ENCODE measurements at regions not wholly inside any gene's neighbourhood (a gene's known extent, or its start where the extent isn't known, plus 50 kb on each side); places are given as distances from the start of the nearest gene placed in this dataset.
"Not testable (repeated sequence)": the region's sequence is repeated elsewhere in the genome, so short reads cannot be mapped to it uniquely, and the experiment has no call there.

DNA sequence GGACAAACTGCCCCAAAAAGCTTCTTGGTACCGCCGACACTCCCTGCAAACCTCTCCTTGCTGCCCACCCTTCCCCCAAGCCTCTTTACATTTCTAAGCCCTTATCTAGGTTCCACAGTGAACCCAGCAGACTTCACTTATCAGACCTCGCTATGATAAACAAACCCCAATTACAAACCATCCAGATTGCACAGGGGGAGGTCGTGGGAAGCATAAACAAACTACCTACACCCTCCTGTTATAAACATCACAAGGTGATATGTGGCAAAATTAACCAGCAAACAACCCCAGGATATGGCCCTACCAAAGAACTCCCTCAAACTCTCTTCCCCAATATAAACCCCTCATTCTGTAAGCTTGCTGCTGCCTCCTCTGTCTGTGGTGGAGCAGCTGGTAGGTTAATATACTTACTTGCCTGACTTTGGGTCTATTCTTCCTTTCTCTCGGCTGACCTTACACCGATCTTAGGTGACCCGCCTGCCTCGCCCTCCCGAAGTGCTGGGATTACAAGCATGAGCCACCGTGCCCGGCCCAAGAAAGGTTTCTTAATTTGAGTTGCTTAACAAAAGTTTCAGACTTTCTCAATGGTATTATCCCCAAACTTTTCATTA, 66.0 kb upstream of the TENM4 start:
- no peak for DNase-seq

DNA sequence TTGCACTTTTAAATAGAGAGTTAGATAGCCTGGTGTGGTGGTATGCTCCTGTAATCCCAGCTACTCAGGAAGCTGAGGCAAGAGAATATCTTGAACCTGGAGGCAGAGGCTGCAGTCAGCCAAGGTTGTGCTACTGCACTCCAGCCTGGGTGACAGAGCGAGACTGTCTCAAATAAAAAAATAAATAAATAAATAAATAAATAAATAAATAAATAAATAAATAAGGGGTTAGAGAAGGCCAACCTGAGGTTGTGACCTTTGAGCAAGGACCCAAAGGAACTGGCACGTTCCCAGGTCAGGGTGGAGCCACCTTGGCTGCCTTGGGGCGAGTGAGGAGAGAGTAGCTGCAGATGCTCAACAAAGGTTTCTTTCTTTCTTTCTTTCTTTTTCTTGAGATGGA, 65.3 kb upstream of the TENM4 start:
- DNase-seq = no peak

DNA sequence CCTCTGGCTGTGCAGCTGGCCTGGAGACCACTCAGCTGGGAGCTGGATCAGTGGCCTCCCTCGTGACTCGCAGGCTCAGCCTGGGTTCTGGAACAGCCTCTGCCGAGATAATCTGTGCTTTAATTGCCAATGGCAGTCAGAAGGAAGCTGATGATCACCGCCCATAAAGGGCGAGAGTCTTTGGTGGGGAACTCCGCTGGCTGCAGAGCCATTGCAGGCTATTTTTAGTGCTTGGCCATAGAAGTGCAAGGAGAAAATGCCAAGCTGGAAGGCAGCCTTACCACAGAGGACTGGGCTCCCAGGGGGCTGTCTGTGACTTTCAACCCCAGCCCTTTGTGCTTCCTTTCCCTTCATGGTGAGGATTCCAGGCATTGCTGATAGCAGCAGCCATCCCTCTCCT, 62.2 kb upstream of the TENM4 start:
- DNase-seq = no peak

DNA sequence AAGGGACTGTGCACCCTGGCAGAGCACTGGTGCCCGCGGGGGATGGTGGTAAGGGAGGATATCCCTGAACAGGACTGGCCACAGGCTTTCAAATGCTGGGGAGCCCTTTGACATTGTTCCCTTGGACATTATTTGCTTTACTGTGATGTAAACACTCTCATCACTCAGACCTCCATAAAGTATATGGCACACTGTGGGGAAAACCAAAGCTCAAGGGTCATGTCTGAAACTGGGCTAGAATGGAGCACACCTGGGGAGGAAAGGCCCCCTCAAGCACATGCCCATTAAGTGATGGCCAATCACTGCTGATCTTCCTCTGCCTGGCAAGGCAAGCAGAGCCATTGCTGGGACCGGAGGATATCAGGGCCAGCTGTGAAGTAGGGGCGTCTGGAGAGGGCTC, 60.9 kb upstream of the TENM4 start:
- DNase-seq = no peak

DNA sequence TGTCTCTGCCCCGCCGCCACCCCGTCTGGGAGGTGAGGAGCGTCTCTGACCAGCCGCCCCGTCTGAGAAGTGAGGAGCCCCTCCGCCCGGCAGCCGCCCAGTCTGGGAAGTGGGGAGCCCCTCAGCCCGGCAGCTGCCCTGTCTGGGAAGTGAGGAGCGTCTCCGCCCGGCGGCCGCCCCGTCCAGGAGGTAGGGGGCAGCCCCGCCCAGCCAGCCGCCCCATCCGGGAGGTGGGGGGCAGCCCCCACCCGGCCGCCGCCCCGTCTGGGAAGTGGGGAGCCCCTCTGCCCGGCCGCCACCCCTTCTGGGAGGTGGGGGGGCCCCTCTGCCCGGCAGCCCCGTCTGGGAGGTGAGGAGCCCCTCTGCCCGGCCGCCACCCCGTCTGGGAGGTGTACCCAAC, 59.1 kb upstream of the TENM4 start:
- DNase-seq = not testable (repeated sequence)

DNA sequence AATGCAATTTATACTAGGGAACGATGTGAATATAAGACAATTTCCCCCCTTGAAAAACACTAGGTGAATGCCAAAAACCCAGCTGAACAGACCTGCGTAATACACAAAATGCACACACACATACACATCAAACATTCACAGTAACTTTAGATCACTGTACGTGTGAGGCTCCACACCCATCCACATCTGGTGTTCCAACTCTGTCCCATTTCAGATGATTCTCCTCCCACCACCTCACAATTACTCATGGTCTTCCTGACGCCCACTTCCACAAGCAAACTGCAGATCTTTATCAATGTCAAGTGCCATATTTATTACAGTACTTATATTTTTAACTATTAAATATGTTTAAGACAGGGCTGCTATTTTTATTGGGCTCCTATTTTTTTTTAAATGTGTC, 57.8 kb upstream of the TENM4 start:
- no peak for DNase-seq

DNA sequence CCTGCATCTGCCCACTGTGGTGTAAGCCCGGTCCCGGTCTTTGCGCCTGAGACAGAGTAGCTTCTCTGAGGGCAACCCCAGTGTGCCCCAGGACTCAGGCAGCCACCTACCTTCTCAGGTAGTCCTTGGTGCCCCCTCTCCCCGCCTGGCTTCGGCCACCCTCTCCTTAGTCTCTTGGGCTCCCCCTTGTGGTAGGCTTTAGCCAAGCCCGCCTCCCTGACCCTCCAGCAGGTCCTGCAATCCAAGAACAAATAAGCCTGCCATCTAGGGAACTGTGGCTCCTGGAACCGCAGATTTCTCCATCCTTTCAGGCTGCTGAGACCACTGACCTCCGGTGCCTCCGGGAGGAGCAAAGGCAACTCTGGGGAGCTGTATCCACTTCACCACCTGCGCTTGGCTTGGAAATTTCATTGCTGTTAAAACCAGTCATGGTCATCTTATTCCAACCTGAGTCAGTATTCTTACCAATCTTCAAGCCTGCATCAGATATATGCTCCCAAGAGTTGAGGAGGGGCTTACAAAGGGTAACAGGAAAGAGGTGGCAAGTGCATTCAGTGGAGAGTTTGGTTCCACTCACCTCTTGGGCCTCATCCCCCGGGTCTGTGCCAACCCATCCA, 52.8 kb upstream of the TENM4 start:
- peak; percentile 22 to 36 for DNase-seq

DNA sequence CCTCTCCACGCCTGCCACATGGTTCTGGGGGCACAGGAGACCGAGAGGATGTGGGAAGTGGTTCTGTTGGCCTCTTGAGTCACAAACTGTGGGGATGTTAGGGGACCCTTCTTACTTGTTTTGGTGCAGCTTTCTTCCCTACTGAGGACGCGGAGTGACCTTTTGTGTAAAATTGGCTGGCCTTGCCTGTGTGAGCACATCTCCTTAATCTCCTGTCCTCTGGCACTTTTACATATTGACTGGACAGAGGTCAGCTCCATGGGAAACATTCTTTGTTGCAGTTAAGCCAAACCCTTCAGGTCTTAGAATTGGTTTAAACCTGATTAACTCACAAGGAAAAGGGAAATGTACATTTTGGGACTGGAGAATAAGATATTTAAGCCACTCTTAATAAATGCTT, 51.2 kb upstream of the TENM4 start:
- DNase-seq = no peak
